ENCODE measurements at regions not wholly inside any gene's neighbourhood (a gene's known extent, or its start where the extent isn't known, plus 50 kb on each side); places are given as distances from the start of the nearest gene placed in this dataset.

DNA sequence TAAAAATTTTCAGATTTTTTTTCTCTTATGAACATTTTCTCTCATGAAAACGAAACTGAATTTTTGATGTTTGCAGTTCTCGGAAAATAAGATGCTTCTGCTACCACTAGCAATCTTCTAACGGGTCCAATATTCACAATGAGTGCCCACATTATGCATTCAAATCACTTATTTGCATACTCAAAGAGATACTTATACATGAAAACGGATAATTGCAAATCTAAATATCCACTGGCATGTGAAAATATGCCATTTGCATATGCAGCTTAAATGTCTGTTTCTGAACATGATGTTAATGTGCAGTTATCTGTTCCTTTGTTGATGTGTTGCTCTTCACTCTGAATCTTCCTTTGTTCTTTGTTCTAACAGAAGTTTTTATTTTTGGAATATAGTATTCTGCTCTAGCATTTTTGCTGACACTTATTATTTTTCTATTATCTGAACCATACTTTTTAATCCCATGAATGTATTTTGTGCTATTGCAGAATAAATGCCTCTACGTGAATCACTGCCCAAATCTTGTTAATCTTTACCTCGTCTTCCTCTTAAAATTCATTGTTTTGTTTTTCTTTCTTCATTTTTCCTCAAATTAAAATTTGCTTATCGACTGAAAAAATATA is 259.4 kb upstream of the BRINP3 start:
- no peaks in the 10 kb centered on the region for H4K20me1 ChIP-seq (ENCODE audit: insufficient read depth, low read length)
- intact Hi-C loops (cut with micrococcal nuclease; ENCODE audit: unreplicated experiment) = no loop called here
- TF ChIP-seq, protein P1, sequence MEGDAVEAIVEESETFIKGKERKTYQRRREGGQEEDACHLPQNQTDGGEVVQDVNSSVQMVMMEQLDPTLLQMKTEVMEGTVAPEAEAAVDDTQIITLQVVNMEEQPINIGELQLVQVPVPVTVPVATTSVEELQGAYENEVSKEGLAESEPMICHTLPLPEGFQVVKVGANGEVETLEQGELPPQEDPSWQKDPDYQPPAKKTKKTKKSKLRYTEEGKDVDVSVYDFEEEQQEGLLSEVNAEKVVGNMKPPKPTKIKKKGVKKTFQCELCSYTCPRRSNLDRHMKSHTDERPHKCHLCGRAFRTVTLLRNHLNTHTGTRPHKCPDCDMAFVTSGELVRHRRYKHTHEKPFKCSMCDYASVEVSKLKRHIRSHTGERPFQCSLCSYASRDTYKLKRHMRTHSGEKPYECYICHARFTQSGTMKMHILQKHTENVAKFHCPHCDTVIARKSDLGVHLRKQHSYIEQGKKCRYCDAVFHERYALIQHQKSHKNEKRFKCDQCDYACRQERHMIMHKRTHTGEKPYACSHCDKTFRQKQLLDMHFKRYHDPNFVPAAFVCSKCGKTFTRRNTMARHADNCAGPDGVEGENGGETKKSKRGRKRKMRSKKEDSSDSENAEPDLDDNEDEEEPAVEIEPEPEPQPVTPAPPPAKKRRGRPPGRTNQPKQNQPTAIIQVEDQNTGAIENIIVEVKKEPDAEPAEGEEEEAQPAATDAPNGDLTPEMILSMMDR (conservative IDR thresholded peaks at IDR 0.05; ENCODE audit: low read length) = no peak
- no peak for TF ChIP-seq EZH2phosphoT487 (IDR thresholded peaks at IDR 0.05; ENCODE audit: borderline replicate concordance, low read depth, low read length)
- H3K4me2 ChIP-seq (ENCODE audit: low read length) = no peak overlapping the region
- no peaks in the 10 kb centered on the region for H3K9me3 ChIP-seq (ENCODE audit: low read length)
- DNase-seq (ENCODE audit: low spot score) = no peak
- POLR2A ChIA-PET = no interaction called here
- no peaks in the 10 kb centered on the region for H3K4me1 ChIP-seq (ENCODE audit: insufficient read depth, low read length, poor library complexity, severe bottlenecking)
- no peaks in the 10 kb centered on the region for H3K79me2 ChIP-seq (ENCODE audit: insufficient read depth, low read depth, low read length)
- no peak overlapping the region for H3K27ac ChIP-seq (ENCODE audit: low read depth, low read length, poor library complexity, severe bottlenecking)
- CTCF ChIA-PET (ENCODE audit: unreplicated experiment) = no interaction called here
- no peak overlapping the region for H3K4me3 ChIP-seq (ENCODE audit: low read depth, low read length, poor library complexity, severe bottlenecking)
- H3K9me2 ChIP-seq (ENCODE audit: insufficient read depth, low read length) = no peaks in the 10 kb centered on the region
- no TSS peak for BruUV-seq (replicated peaks)
- no peaks in the 10 kb centered on the region for H3K36me3 ChIP-seq (ENCODE audit: insufficient read depth, low read length)
- H2AFZ ChIP-seq (ENCODE audit: low read length) = no peak overlapping the region

DNA sequence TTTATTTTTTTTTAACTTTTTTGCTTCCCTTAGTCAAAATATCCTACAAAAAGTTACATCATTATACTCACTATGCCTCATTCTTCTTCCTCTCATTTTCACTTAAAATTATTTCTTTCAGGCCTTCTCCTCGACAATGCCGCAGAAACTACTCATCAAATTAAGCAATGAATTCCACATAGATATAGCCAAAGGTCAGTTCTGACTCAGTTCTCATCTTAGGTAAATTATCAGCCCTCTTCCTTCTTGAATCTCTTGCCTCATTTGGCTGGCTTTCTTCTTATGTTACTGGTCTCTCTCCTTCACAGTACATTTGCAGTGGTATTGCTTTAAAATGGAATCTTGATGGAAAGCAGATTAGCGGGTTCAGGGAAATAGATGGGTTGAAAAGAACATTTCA is 260.7 kb upstream of the BRINP3 start:
- no peak for DNase-seq (ENCODE audit: low spot score)
- H3K4me3 ChIP-seq (ENCODE audit: low read depth, low read length, poor library complexity, severe bottlenecking) = no peak overlapping the region
- no peaks in the 10 kb centered on the region for H3K9me3 ChIP-seq (ENCODE audit: low read length)
- no peaks in the 10 kb centered on the region for H3K4me1 ChIP-seq (ENCODE audit: insufficient read depth, low read length, poor library complexity, severe bottlenecking)
- no peak overlapping the region for H3K4me2 ChIP-seq (ENCODE audit: low read length)
- BruUV-seq (replicated peaks) = no TSS peak
- intact Hi-C loops (cut with micrococcal nuclease; ENCODE audit: unreplicated experiment) = no loop called here
- no peak overlapping the region for H3K27ac ChIP-seq (ENCODE audit: low read depth, low read length, poor library complexity, severe bottlenecking)
- no peaks in the 10 kb centered on the region for H3K79me2 ChIP-seq (ENCODE audit: insufficient read depth, low read depth, low read length)
- CTCF ChIA-PET (ENCODE audit: unreplicated experiment) = no interaction called here
- TF ChIP-seq, protein P1 (conservative IDR thresholded peaks at IDR 0.05; ENCODE audit: low read length) = no peak
- TF ChIP-seq EZH2phosphoT487 (IDR thresholded peaks at IDR 0.05; ENCODE audit: borderline replicate concordance, low read depth, low read length) = no peak
- H2AFZ ChIP-seq (ENCODE audit: low read length) = no peak overlapping the region
- no peaks in the 10 kb centered on the region for H3K36me3 ChIP-seq (ENCODE audit: insufficient read depth, low read length)
- no peaks in the 10 kb centered on the region for H4K20me1 ChIP-seq (ENCODE audit: insufficient read depth, low read length)
- POLR2A ChIA-PET = no interaction called here
- H3K9me2 ChIP-seq (ENCODE audit: insufficient read depth, low read length) = no peaks in the 10 kb centered on the region

DNA sequence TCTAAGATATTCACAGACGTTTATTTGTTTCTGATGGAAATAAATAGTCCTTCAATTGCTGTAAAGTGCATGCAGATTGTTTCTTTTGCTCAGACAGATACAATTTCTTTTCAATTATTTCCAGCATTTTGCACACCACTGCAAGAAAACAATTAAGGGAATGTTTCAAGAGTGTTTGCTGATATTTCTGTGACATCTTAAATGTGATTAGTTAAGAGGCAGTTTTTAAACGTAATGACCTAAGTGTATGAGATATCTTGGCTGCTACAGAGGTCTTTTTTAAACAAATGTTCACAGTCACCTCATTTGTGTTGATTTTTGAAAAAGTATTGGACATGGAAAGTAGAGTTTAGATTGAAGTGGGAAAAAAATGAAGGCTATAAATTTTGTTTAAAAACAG is 262.3 kb upstream of the BRINP3 start:
- no peaks in the 10 kb centered on the region for H3K9me2 ChIP-seq (ENCODE audit: insufficient read depth, low read length)
- no peaks in the 10 kb centered on the region for H3K79me2 ChIP-seq (ENCODE audit: insufficient read depth, low read depth, low read length)
- no peaks in the 10 kb centered on the region for H3K36me3 ChIP-seq (ENCODE audit: insufficient read depth, low read length)
- H3K4me1 ChIP-seq (ENCODE audit: insufficient read depth, low read length, poor library complexity, severe bottlenecking) = no peaks in the 10 kb centered on the region
- DNase-seq (ENCODE audit: low spot score) = no peak
- POLR2A ChIA-PET = no interaction called here
- no peak overlapping the region for H3K4me2 ChIP-seq (ENCODE audit: low read length)
- no peak overlapping the region for H3K4me3 ChIP-seq (ENCODE audit: low read depth, low read length, poor library complexity, severe bottlenecking)
- H2AFZ ChIP-seq (ENCODE audit: low read length) = no peak overlapping the region
- BruUV-seq (replicated peaks) = no TSS peak
- H3K27ac ChIP-seq (ENCODE audit: low read depth, low read length, poor library complexity, severe bottlenecking) = no peak overlapping the region
- TF ChIP-seq, protein P1 (conservative IDR thresholded peaks at IDR 0.05; ENCODE audit: low read length) = no peak
- no peak for TF ChIP-seq EZH2phosphoT487 (IDR thresholded peaks at IDR 0.05; ENCODE audit: borderline replicate concordance, low read depth, low read length)
- CTCF ChIA-PET (ENCODE audit: unreplicated experiment) = no interaction called here
- intact Hi-C loops (cut with micrococcal nuclease; ENCODE audit: unreplicated experiment) = no loop called here
- no peaks in the 10 kb centered on the region for H3K9me3 ChIP-seq (ENCODE audit: low read length)
- no peaks in the 10 kb centered on the region for H4K20me1 ChIP-seq (ENCODE audit: insufficient read depth, low read length)

All from OCI-LY7 (cell line).